B cell (primary cell): ENCODE measurements at regions not wholly inside any gene's neighbourhood (a gene's known extent, or its start where the extent isn't known, plus 50 kb on each side); places are given as distances from the start of the nearest gene placed in this dataset.
"Not testable (repeated sequence)": the region's sequence is repeated elsewhere in the genome, so short reads cannot be mapped to it uniquely, and the experiment has no call there.

Experiments used
- ATAC-seq: fragments of 200-7000 bp; cut with Tn5 transposase; one replicate; pipeline ENCODE4 v1.10.0; 2021; ENCODE audit warnings: low read depth, mild to moderate bottlenecking, moderate number of reproducible peaks, moderate library complexity
- CTCF ChIA-PET: fragments of 350-600 bp; sonication (Branson Sonifier 250); formaldehyde crosslinking; loops from one replicate; lab custom pipeline; 2021; ENCODE audit warnings: antibody characterized with exemption, inconsistent platforms; lab: Charles Lee
- POLR2A ChIA-PET: fragments of 350-600 bp; sonication (Branson Sonifier 250); formaldehyde crosslinking; loops from one replicate; lab custom pipeline; 2021; ENCODE audit warnings: antibody characterized with exemption; lab: Charles Lee
- DNase-seq: peaks from one replicate; pipeline ENCODE4 v3.0.0; 2013
- H2AFZ ChIP-seq: 2 replicates; pipeline ENCODE4 v1.6.1; 2012; ENCODE audit warnings: mild to moderate bottlenecking, low read depth, low read length; ENCODE audit not compliant: insufficient read depth, poor library complexity, severe bottlenecking
- H3K27ac ChIP-seq, 2 donors: 1 replicate in 1 of 2; 2 replicates in 1 of 2; pipeline ENCODE4 v1.5.1; 2012 to 2013; ENCODE audit warnings: low read length in 2 of 2, mild to moderate bottlenecking in 2 of 2, moderate library complexity in 1 of 2
- H3K27me3 ChIP-seq, 4 experiments: fragments of 200-600 bp in 1 of 4; sonication (generic) in 1 of 4; replicated peaks in 1 of 4; 1 replicate in 2 of 4; 2 replicates in 2 of 4; pipeline versions ENCODE4 v1.6.1 to v1.7.0; 2013 to 2016; ENCODE audit warnings: low read length in 3 of 4, mild to moderate bottlenecking in 2 of 4, mixed read lengths in 1 of 4, moderate library complexity in 1 of 4; ENCODE audit not compliant: insufficient read depth in 4 of 4, control insufficient read depth in 3 of 4; ENCODE audit errors: control extremely low read depth in 1 of 4
- H3K36me3 ChIP-seq, 2 experiments: replicated peaks in 1 of 2; 1 replicate in 1 of 2; 2 replicates in 1 of 2; pipeline versions ENCODE4 v1.6.1 to v1.7.1; 2013; ENCODE audit warnings: low read length in 1 of 2; ENCODE audit not compliant: insufficient read depth in 2 of 2, control insufficient read depth in 1 of 2; ENCODE audit errors: control extremely low read depth in 1 of 2, extremely low read depth in 1 of 2
- H3K4me1 ChIP-seq, 2 donors: fragments of 200-600 bp in 1 of 2; sonication (generic) in 1 of 2; 1 replicate in 1 of 2; 2 replicates in 1 of 2; pipeline versions ENCODE4 v1.5.1 to v1.6.1; 2013 to 2017; ENCODE audit warnings: low read length in 2 of 2; ENCODE audit not compliant: control insufficient read depth in 2 of 2, insufficient read depth in 2 of 2
- H3K4me2 ChIP-seq: replicated peaks from 2 replicates; pipeline ENCODE3; 2012; ENCODE audit warnings: mild to moderate bottlenecking, low read depth, low read length; ENCODE audit not compliant: poor library complexity, severe bottlenecking
- H3K4me3 ChIP-seq, 5 experiments: fragments of 200-600 bp in 1 of 5; sonication (generic) in 1 of 5; 1 replicate in 3 of 5; 2 replicates in 2 of 5; pipeline versions ENCODE4 v1.5.1 to v1.7.0; 2011 to 2016; ENCODE audit warnings: low read length in 4 of 5, mild to moderate bottlenecking in 4 of 5, low read depth in 2 of 5, control low read depth in 1 of 5, moderate library complexity in 1 of 5; ENCODE audit not compliant: insufficient read depth in 1 of 5; ENCODE audit errors: control extremely low read depth in 1 of 5, extremely low read depth in 1 of 5
- H3K79me2 ChIP-seq: fragments of 200-600 bp; sonication (generic); one replicate; pipeline ENCODE4 v1.6.0; 2016; ENCODE audit warnings: low read length; ENCODE audit not compliant: control insufficient read depth, insufficient read depth
- H3K9ac ChIP-seq: fragments of 200-600 bp; sonication (generic); 2 replicates; pipeline ENCODE4 v1.6.1; 2017; ENCODE audit warnings: mild to moderate bottlenecking, low read length, moderate library complexity
- H3K9me3 ChIP-seq, 3 donors: one replicate each; pipeline versions ENCODE4 v1.6.1 to v1.7.1; 2013; ENCODE audit warnings: low read length in 2 of 3; ENCODE audit not compliant: control insufficient read depth in 2 of 3, insufficient read depth in 1 of 3; ENCODE audit errors: control extremely low read depth in 1 of 3
- H4K20me1 ChIP-seq: 2 replicates; pipeline ENCODE4 v1.6.0; 2012; ENCODE audit warnings: mild to moderate bottlenecking, low read length; ENCODE audit not compliant: insufficient read depth, control insufficient read depth, poor library complexity, severe bottlenecking
- H3K27ac Mint-ChIP-seq: one replicate; pipeline ENCODE4 v1.8.0; 2021; ENCODE audit warnings: mixed read lengths
- H3K27me3 Mint-ChIP-seq: one replicate; pipeline ENCODE4 v1.8.0; 2021; ENCODE audit warnings: mixed read lengths
- H3K4me1 Mint-ChIP-seq: one replicate; pipeline ENCODE4 v1.8.0; 2021; ENCODE audit warnings: mixed read lengths
- H3K4me3 Mint-ChIP-seq: one replicate; pipeline ENCODE4 v1.8.0; 2021; ENCODE audit warnings: mixed read lengths
- H3K9me3 Mint-ChIP-seq: one replicate; pipeline ENCODE4 v1.8.0; 2022; ENCODE audit warnings: mixed read lengths; ENCODE audit not compliant: insufficient read depth
- CTCF ChIP-seq: fragments of 200-600 bp; IDR thresholded peaks from one replicate; pipeline ENCODE4 v1.8.0; 2022; ENCODE audit warnings: antibody characterized with exemption, mild to moderate bottlenecking
- WGBS: methylation state at CpG from one replicate; pipeline ENCODE4 v1.1.5; 2013; ENCODE audit warnings: missing lambda C conversion rate; ENCODE audit not compliant: insufficient coverage; 5-methylcytosine and 5-hydroxymethylcytosine counted together
- intact Hi-C: fragments of 100-400 bp; cut with micrococcal nuclease; formaldehyde crosslinking; loops from one replicate; pipeline ENCODE4 v1.10.0; 2022

DNA sequence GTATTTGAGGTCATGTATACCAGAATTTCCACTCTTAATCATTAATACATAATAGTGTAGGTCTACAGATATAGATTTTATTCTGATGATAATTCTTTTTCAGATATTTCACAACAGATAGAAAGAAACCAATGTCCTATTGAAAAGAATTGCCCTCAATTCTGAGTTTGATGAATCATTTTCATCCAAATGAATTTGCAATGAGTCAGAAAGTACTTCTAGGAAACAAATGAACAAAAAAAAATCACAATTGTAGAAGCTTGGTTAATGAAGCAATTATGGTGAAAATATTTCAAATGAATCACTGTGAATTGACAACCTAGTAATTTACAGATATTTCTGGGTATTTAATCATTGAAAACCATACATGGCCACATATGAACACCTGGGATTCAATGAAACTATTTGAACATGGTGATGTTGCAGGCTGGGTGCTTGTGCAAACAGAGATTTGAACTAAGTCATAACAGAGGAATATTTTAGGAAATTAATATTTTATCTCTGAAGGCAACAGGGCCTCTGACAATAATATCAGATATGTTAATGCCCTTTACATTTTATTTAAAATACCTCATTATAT, 360.9 kb downstream of the SLITRK5 start:
- H3K4me1 Mint-ChIP-seq: no peaks in the 10 kb centered on the region
- Histone ChIP-seq H3K27me3 (no peaks in the 10 kb centered on the region), H3K27ac (no peak overlapping the region), H3K9me3 (no peaks in the 10 kb centered on the region), H3K4me1 (no peaks in the 10 kb centered on the region), H2AFZ (no peak overlapping the region), H4K20me1 (no peaks in the 10 kb centered on the region), H3K79me2 (no peaks in the 10 kb centered on the region), H3K4me3 (no peak overlapping the region), H3K4me2 (no peak overlapping the region), H3K9ac (no peak overlapping the region), H3K36me3 (no peaks in the 10 kb centered on the region)
- no peak for TF ChIP-seq CTCF
- no peak overlapping the region for H3K27ac Mint-ChIP-seq
- ChIA-PET CTCF (no interaction called here), POLR2A (no interaction called here)
- H3K4me3 Mint-ChIP-seq: no peak overlapping the region
- intact Hi-C loops: no loop called here
- DNase-seq (no peak), ATAC-seq (no peak)
- H3K9me3 Mint-ChIP-seq: no peaks in the 10 kb centered on the region
- no peaks in the 10 kb centered on the region for H3K27me3 Mint-ChIP-seq

DNA sequence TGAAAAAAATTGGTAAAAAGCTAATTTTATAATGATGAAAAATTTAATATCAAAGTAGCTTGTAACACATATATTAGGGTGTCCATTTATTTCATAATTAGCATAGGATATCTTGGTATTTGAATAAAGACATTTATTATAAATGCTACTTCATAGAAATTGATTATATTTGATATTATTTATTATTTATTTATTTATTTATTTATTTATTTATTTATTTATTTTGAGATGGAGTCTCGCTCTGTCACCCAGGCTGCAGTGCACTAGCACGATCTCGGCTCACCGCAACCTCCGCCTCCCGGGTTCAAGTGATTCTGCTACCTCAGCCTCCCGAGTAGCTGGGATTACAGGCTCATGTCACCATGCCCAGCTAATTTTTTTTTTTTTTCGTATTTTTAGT, 365.0 kb downstream of the SLITRK5 start:
- H3K27me3 Mint-ChIP-seq, H3K27ac Mint-ChIP-seq, H3K9me3 ChIP-seq, H3K27me3 ChIP-seq, H3K9ac ChIP-seq, H3K4me3 Mint-ChIP-seq, H3K79me2 ChIP-seq, H3K4me1 ChIP-seq, DNase-seq, H3K27ac ChIP-seq, H3K4me1 Mint-ChIP-seq, H3K9me3 Mint-ChIP-seq, H3K36me3 ChIP-seq, H2AFZ ChIP-seq, H3K4me2 ChIP-seq, intact Hi-C loops, H4K20me1 ChIP-seq, POLR2A ChIA-PET, H3K4me3 ChIP-seq, CTCF ChIA-PET, ATAC-seq: not testable (repeated sequence)
- no CpG with 5 or more reads among the region's 8 CpGs for WGBS
